H1 (cell line): ENCODE measurements at regions not wholly inside any gene's neighbourhood (a gene's known extent, or its start where the extent isn't known, plus 50 kb on each side); places are given as distances from the start of the nearest gene placed in this dataset.

ENCODE experiments used
- ASH2L ChIP-seq: fragments of 200-600, 300-600 bp; sonication (generic); IDR thresholded peaks from one replicate; pipeline ENCODE4 v1.7.1; 2017; ENCODE audit warnings: low read length
- ATF3 ChIP-seq: IDR thresholded peaks from 2 replicates; pipeline ENCODE4 v1.6.1; 2011; ENCODE audit warnings: low read depth, mild to moderate bottlenecking, low read length; ENCODE audit not compliant: insufficient read depth
- CREB1 ChIP-seq: IDR thresholded peaks from 2 replicates; pipeline ENCODE4 v1.6.1; 2012; ENCODE audit warnings: inconsistent platforms
- CTCF ChIP-seq, 3 experiments: IDR thresholded peaks; 1 replicate in 2 of 3; 2 replicates in 1 of 3; pipeline versions ENCODE4 v1.5.1 to v1.6.1; 2011; ENCODE audit warnings: low read length in 3 of 3, mild to moderate bottlenecking in 3 of 3, inconsistent platforms in 2 of 3, low read depth in 1 of 3, moderate library complexity in 1 of 3; ENCODE audit not compliant: insufficient read depth in 1 of 3; ENCODE audit errors: control extremely low read depth in 1 of 3
- EGR1 ChIP-seq: IDR thresholded peaks from 2 replicates; pipeline ENCODE4 v1.6.1; 2011; ENCODE audit warnings: low read depth, low read length, borderline replicate concordance
- EZH2 ChIP-seq: fragments of 200-600 bp; sonication (generic); IDR thresholded peaks from 2 replicates; pipeline ENCODE4 v1.7.1; 2012; ENCODE audit warnings: low read depth, mild to moderate bottlenecking, moderate library complexity, low read length, inconsistent platforms; ENCODE audit not compliant: severe bottlenecking
- POLR2A ChIP-seq, 2 experiments: IDR thresholded peaks; 1 replicate in 1 of 2; 2 replicates in 1 of 2; pipeline ENCODE4 v1.6.1; 2011; ENCODE audit warnings: low read depth in 2 of 2, low read length in 2 of 2, mild to moderate bottlenecking in 2 of 2; ENCODE audit errors: control extremely low read depth in 1 of 2
- POLR2AphosphoS5 ChIP-seq: IDR thresholded peaks from 2 replicates; pipeline ENCODE4 v1.6.1; 2011; ENCODE audit warnings: low read depth, low read length
- SIN3A ChIP-seq, 2 experiments: IDR thresholded peaks in 1 of 2; conservative IDR thresholded peaks in 1 of 2; 2 replicates each; pipeline ENCODE4 v1.6.1; 2011 to 2012; ENCODE audit warnings: low read length in 2 of 2, improper control_type of control experiment in 1 of 2, low read depth in 1 of 2, mild to moderate bottlenecking in 1 of 2
- SUZ12 ChIP-seq: fragments of 200-600 bp; sonication (generic); IDR thresholded peaks from 2 replicates; pipeline ENCODE4 v1.6.1; 2012; ENCODE audit warnings: mild to moderate bottlenecking, inconsistent platforms, low read length, moderate library complexity, mixed read lengths
- TAF7 ChIP-seq: optimal IDR thresholded peaks from 2 replicates; pipeline ENCODE3; 2011; ENCODE audit warnings: low read depth, mild to moderate bottlenecking, inconsistent platforms, low read length, moderate library complexity, borderline replicate concordance
- YY1 ChIP-seq: IDR thresholded peaks from 2 replicates; pipeline ENCODE4 v1.6.1; 2011; ENCODE audit warnings: low read depth, mild to moderate bottlenecking, low read length
- ZNF274 ChIP-seq: IDR thresholded peaks from 2 replicates; pipeline ENCODE4 v1.7.0; 2012; ENCODE audit warnings: low read length, borderline replicate concordance; ENCODE audit errors: extremely low read depth
- TF ChIP-seq, protein P1 (sequence below): IDR thresholded peaks from 2 replicates; pipeline ENCODE4 v1.6.1; 2011; ENCODE audit warnings: low read length, improper control_type of control experiment

DNA sequence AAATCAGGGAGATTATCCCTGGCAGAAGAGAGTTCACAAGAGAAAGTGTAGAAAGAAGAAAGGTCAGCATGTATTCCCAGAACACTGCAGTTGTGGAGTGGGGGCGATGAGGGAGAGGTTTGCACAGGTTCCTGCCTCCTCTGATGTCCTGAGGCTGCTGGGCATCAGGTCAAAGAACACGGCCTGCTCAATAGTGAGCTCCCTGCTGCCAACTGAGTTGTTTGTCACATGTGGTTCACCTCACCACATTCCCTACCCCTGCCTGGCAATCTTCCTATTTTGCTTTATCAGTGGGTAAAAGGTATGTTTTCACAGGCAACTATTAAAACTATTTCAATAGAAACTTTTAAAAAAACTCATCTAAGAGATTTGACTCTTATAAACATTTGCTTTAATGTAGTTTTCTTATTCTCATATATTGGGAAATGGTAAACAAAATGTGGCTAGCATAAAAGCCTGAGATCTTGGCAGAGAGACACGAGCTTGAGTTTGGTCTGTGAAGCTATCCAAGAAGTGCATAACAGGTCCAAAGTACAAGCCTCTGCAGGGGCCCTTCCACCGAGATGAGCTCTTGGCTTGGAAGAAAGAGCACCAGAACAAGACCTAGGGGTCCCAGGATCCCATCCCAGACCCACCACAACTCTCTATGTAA, 123.9 kb upstream of the SRD5A2 start:
- TF ChIP-seq CTCF (IDR thresholded peaks at IDR 0.05; ENCODE audit: control extremely low read depth in 1 of 3, insufficient read depth in 1 of 3, low read depth in 1 of 3, low read length in 3 of 3) (no peak), YY1 (no peak), ATF3 (no peak), SUZ12 (no peak), SIN3A (conservative IDR thresholded peaks at IDR 0.05 in 1 of 2, IDR thresholded peaks at IDR 0.05 in 1 of 2; ENCODE audit: low read depth in 1 of 2, low read length in 2 of 2) (no peak), EZH2 (no peak), EGR1 (no peak), ZNF274 (no peak), POLR2A (IDR thresholded peaks at IDR 0.05; ENCODE audit: control extremely low read depth in 1 of 2, low read depth in 2 of 2, low read length in 2 of 2) (no peak), ASH2L (no peak), POLR2AphosphoS5 (no peak), TAF7 (no peak), CREB1 (no peak)
- TF ChIP-seq, protein P1, sequence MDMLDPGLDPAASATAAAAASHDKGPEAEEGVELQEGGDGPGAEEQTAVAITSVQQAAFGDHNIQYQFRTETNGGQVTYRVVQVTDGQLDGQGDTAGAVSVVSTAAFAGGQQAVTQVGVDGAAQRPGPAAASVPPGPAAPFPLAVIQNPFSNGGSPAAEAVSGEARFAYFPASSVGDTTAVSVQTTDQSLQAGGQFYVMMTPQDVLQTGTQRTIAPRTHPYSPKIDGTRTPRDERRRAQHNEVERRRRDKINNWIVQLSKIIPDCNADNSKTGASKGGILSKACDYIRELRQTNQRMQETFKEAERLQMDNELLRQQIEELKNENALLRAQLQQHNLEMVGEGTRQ = no peak
